DMS153 treated with DMSO at 0.1 percent for 48 hours (cell line): ENCODE measurements at regions not wholly inside any gene's neighbourhood (a gene's known extent, or its start where the extent isn't known, plus 50 kb on each side); places are given as distances from the start of the nearest gene placed in this dataset.
"Not testable (repeated sequence)": the region's sequence is repeated elsewhere in the genome, so short reads cannot be mapped to it uniquely, and the experiment has no call there.

ENCODE experiments used
- DNase-seq: peaks from one replicate; lab custom pipeline; 2025; ENCODE audit not compliant: unreplicated experiment; lab: John Stamatoyannopoulos, UW

GRCh38 chr13:109981000-109981399 is 194.6 kb upstream of the IRS2 start:
- DNase-seq = no peak

GRCh38 chr13:109979676-109980075 is 193.3 kb upstream of the IRS2 start:
- DNase-seq = not testable (repeated sequence)

- no peak for DNase-seq
These were observed 192.8 kb upstream of the IRS2 start for GRCh38 chr13:109979228-109979627.

DNA sequence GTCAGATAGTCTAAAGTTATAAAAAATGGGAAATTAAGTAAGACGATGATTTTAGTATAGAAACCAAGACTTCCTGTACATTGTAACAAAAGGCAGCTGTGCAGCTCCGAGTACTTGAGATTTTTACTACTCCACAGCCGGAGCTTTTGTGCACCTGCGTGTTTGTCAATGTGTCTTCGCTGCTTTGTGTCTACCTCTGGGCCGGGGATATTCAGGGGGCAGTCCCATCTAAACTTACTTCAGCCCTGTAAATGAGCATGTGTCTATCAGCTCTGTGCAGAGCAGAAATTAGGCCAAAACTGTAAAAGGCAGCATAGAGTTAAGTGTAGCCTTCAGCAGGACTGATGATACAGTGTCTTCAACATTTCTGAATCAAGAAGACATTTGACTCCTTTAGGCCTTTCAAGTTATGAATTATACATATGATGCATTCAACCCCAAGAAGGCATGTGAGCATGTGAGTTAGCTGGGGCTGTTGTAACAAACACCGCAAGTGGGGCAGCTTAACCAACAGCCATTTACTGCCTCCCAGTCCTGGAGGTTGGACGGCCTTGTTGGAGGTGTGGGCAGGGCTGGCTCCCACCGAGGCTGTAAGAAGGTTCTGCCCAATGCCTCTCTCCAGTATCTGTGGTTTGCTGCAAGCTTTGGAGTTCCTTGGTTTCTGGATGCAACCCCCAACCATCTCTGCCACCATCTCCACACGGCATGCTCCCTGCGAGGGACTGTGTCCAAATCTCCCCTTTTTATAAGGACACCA is 191.0 kb upstream of the IRS2 start:
- DNase-seq = no peak

DNA sequence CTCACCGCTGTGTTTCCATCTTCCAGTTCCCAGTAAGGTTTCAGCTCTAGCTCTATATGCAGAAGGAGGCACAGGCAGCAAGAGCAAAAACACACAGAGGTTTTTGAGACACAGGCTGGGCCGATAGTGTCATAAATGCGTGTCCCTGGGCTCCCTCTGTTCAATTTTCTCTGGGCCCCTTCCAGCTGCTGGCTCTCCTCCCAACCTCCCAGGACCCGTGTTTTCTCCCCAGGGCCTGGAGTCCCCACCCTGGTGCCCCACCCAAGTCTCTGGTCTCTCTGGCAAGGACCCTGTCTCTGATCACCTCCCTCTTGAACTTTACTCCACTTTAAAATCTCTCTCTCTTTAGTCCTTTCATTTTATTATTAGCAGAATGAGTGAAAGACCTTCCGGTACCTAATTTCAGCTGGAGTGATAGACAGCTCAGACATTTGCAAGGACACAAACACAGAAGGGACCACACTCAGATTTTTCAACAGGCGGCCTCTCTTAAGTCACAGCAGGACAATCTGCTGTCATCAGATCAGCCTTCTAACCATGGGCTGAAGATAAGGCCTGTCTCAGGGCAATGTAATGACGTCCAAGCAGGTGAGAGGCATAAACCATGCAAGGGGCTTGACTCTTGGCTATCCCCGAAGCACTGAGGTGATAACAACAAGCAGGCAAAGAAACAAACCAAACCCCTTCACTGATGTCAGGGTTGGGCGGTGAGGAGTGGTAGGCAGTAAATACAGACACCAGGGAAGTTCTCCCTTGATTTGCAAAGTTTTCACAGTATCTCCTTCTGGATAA is 190.0 kb upstream of the IRS2 start:
- no peak for DNase-seq

DNA sequence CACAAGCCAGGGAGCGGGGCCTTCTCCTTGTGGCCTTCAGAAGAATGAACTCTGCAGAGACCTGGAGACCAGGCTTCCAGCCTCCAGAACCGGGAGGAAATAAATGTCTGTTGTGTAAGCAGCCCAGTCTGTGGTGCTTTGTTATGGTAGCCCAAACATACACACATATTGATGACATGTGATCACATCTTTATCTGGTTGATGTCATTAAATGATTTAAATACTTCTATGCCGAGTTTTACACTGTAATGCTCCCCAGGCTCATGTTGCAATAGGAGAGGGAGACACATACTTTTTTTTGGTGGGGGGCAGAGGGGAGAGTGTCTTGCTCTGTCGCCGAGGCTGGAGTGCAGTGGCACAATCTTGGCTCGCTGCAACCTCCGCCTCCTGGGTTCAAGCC is 188.0 kb upstream of the IRS2 start:
- DNase-seq = no peak

DNA sequence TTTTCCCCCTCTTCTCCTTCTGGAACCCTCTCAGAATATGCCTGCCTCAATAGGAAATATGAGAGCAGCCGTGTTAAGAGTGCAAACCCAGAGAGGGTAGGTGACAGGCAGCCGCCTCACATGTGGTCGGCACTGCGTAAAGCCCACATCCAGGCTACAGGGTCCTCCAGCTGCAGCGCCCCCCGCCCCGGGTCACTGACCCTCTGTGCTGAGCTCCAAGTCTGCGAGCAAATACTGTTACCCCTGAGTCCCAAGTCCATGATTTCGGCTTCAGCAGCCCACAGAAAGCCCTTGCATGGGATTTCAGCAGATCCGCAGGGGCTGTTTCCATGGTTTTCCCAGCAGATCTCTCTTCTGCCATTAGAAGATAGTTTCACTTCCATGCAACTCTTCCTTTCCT is 186.9 kb upstream of the IRS2 start:
- DNase-seq = no peak

GRCh38 chr13:109971456-109972090 is 185.2 kb upstream of the IRS2 start:
- no peak for DNase-seq

DNA sequence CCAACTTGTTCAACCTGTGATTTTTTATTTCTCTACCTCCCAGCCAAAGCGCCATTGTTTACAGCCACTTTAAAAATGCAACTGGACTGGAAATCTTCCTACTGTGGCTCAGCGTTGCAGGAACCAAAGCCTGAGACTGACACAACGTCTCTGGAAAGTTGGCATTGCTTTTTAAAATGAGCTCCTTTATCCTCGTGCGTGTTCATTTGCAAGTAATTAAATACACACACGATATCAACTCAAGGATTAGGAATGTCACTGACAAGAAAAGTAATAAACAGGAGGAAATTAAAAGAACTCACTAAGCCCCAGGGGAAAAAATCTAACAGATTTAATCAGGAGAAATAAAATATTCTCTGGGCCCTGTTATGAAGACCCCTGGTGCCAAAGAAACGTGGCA is 184.6 kb upstream of the IRS2 start:
- DNase-seq = no peak

DNA sequence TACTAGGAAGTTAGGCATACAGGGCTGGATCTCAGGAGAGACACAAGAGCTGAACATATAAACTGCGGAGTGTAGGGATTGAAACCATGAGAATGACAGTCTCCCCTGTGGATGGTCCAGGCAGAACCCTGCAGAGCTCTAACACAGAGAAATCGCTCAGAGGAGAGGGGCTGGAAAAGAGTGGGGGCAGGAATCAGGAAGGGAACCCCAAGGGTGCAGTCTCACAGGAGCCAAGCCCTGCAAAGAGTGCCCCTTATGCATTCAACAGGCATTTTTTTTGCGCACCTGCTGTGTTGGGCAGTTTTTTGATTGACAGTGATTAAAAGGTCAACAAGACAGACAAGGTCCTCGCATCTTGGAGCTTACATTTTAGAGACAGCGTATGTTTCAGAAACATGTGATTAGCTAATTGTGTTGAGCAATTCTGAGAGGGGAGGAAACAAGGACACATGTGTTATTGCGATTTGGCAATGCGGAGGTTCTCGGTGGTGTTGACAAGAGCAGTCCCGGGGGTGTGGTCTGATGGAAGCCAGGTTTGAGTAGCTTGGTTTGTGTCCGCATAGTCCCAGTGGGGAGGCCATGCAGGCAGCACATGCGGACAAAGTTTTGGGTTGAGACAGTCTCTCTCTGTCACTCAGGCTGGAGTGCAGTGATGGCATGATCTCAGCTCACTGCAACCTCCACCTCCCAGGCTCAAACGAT is 182.6 kb upstream of the IRS2 start:
- DNase-seq = no peak

GRCh38 chr13:109963960-109964563 is 177.7 kb upstream of the IRS2 start:
- no peak for DNase-seq

DNA sequence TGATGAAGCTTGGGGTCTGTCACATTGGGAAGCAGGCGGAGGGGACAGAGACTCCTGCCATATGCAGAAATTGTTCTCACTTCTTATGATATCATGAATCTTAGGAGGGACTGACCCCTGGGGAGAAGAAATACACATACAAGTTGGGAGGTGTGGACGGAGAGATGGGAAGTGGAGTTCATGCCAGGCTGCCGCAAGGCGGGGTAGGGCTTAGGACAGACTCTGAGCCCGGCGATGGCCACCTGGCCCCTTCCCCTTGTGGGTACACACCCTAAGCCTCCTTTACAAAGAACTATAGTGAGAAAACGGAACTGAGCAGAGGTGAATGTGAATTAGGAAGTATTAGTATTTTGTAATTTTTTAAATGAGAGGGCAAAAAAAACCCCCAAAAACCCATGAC is 177.0 kb upstream of the IRS2 start:
- DNase-seq = no peak

DNA sequence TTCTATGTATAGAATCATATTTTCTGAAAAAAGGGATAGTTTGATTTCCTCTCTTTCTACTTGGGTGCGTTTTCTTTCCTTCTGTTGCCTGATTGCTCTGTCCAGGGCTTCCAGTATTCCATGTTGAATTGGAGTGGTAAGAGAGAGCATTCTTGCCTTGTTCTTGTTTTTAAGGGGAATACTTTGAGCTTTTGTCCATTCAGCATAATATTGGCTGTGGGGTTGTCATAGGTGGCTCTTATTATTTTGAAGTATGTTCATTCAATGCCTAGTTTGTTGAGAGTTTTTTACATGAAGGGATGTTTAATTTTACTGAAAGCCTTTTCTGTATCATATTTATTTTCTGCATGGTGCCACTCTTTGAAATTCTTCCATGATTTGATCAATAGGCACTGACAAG is 173.5 kb upstream of the IRS2 start:
- DNase-seq = no peak

GRCh38 chr13:109957875-109958274 is 171.5 kb upstream of the IRS2 start:
- DNase-seq = no peak

- DNase-seq = no peak
These were observed 169.2 kb upstream of the IRS2 start for GRCh38 chr13:109955598-109955997.

- no peak for DNase-seq
These were observed 168.1 kb upstream of the IRS2 start for GRCh38 chr13:109954441-109954840.

- no peak for DNase-seq
These were observed 165.1 kb upstream of the IRS2 start for GRCh38 chr13:109951491-109951890.

GRCh38 chr13:109949397-109949796 is 163.0 kb upstream of the IRS2 start:
- DNase-seq = no peak

GRCh38 chr13:109947006-109947405 is 160.6 kb upstream of the IRS2 start:
- no peak for DNase-seq

DNA sequence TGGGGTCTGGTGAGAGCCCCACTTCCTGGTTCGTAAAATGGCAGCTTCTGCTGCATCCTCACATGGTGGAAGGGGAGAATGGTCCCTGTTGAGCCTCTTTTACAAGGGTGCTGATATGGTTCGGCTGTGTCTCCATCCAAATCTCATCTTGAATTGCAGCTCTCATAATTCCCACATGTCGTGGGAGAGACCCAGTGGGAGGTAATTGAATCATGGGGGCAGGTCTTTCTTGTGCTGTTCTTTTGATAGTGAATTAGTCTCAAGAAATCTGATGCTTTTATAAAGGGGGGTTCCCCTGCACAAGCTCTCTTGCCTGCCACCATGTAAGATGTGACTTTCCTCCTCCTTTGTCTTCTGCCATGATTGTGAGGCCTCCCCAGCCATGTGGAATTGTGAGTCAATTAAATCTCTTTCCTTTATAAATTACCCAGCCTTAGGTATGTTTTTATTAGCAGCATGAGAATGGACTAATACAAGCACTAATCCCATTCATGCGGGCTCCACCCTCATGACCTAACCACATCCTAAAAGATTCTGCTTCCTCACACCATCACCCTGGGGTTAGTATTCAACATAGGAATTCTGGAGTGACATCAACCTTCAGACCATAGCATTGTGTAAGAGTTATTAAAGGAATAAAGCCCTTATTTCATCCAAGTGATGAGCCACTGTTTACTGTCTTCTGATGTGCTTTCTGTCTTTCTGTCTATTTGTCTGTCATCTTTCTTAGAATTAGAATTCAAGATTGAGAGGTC is 159.0 kb upstream of the IRS2 start:
- DNase-seq = no peak
